Left lung (tissue), 4 donors: ENCODE measurements at regions not wholly inside any gene's neighbourhood (a gene's known extent, or its start where the extent isn't known, plus 50 kb on each side); places are given as distances from the start of the nearest gene placed in this dataset.
A peak's percentile ranks its signal among the peaks of the same experiment; 100 is the strongest.

Experiments
- ATAC-seq: fragments of 200-7000 bp; cut with Tn5 transposase; one replicate; pipeline ENCODE4 v1.9.1; 2020; ENCODE audit warnings: moderate library complexity
- DNase-seq, 4 donors: peaks; one replicate each; pipeline ENCODE4 v3.0.0-alpha.2; 2013 to 2020
- H3K27ac ChIP-seq, 2 donors: fragments of 200-600 bp; sonication (generic) in 1 of 2; one replicate each; pipeline versions ENCODE4 v1.5.0 to v1.8.0; 2020 to 2021
- H3K27me3 ChIP-seq, 2 donors: fragments of 200-600 bp; sonication (generic) in 1 of 2; one replicate each; pipeline versions ENCODE4 v1.5.0 to v1.8.0; 2020 to 2021
- H3K36me3 ChIP-seq, 2 donors: fragments of 200-600 bp; sonication (generic) in 1 of 2; one replicate each; pipeline versions ENCODE4 v1.5.0 to v1.8.0; 2020 to 2021
- H3K4me1 ChIP-seq, 2 donors: fragments of 200-600 bp; one replicate each; pipeline ENCODE4 v1.8.0; 2021
- H3K4me3 ChIP-seq, 2 donors: fragments of 200-600 bp; sonication (generic) in 1 of 2; one replicate each; pipeline versions ENCODE4 v1.5.0 to v1.8.0; 2020 to 2021; ENCODE audit warnings: mild to moderate bottlenecking in 1 of 2
- H3K9me3 ChIP-seq, 2 donors: fragments of 200-600 bp; sonication (generic) in 1 of 2; one replicate each; pipeline versions ENCODE4 v1.5.0 to v1.8.0; 2020 to 2021
- CTCF ChIP-seq, 2 donors: fragments of 200-600 bp; sonication (generic) in 1 of 2; IDR thresholded peaks; one replicate each; pipeline versions ENCODE4 v1.5.0 to v1.8.0; 2021; ENCODE audit warnings: antibody characterized with exemption in 2 of 2
- intact Hi-C, 2 donors: fragments of 100-400 bp; cut with DNase I; formaldehyde crosslinking; loops; one replicate each; pipeline versions ENCODE4 v1.11.2 to v1.14.2; 2022
- donor health status: DM: no; HTN: yes; CAD: no.
- donor health status: DM: no; HTN: no; CAD: no.

- no peaks in the 10 kb centered on the region for H3K9me3 ChIP-seq
- no peak overlapping the region for H3K27ac ChIP-seq
- ATAC-seq (no peak), DNase-seq (no peak)
- TF ChIP-seq CTCF (IDR thresholded peaks at IDR 0.05), result no peak
- intact Hi-C loops, result no loop called here
- no peak overlapping the region for H3K4me3 ChIP-seq
- H3K36me3 ChIP-seq, result no peaks in the 10 kb centered on the region
- no peaks in the 10 kb centered on the region for H3K4me1 ChIP-seq
- H3K27me3 ChIP-seq, result peaks cover 0 to 8% of the 10 kb centered on the region in 2 donors
Measured at GRCh38 chr11:32168924-32169323, 78.0 kb downstream of the RCN1 start.

- no peak for TF ChIP-seq CTCF (IDR thresholded peaks at IDR 0.05)
Measured at GRCh38 chr11:32171445-32171844, 80.6 kb downstream of the RCN1 start.

GRCh38 chr11:32172041-32172847 is 81.4 kb downstream of the RCN1 start:
- TF ChIP-seq CTCF (IDR thresholded peaks at IDR 0.05), result no peak

More at GRCh38 chr11:32171445-32171844, 80.6 kb downstream of the RCN1 start:
- no peak for ATAC-seq
- Histone ChIP-seq H3K9me3 (no peaks in the 10 kb centered on the region), H3K4me1 (no peaks in the 10 kb centered on the region), H3K36me3 (no peaks in the 10 kb centered on the region), H3K27me3 (peaks cover 0 to 12% of the 10 kb centered on the region in 2 donors), H3K4me3 (no peak overlapping the region), H3K27ac (no peak overlapping the region)
- DNase-seq, result no peak
- intact Hi-C loops, result loop anchor here in 1 of 2 donors (10.0 kb wide), 1 partner anchor 117 kb away; no protein-coding TSS in a partner anchor

GRCh38 chr11:32172848-32173834 is 82.3 kb downstream of the RCN1 start:
- peak in 3 of 4 donors; percentile 36 to 85 (median 74) for DNase-seq
- ATAC-seq, result peak; percentile 89
- peak; percentile 18 to 41 for TF ChIP-seq CTCF (IDR thresholded peaks at IDR 0.05)
- intact Hi-C loops, result loop anchor here (2.0 to 10.0 kb wide), 2 partner anchors 118 to 120 kb away; no protein-coding TSS in a partner anchor
- Histone ChIP-seq H3K27me3 (peaks cover 0 to 12% of the 10 kb centered on the region in 2 donors), H3K36me3 (no peaks in the 10 kb centered on the region), H3K27ac (no peak overlapping the region), H3K4me3 (no peak overlapping the region), H3K9me3 (no peaks in the 10 kb centered on the region), H3K4me1 (no peaks in the 10 kb centered on the region)

More at GRCh38 chr11:32172041-32172847, 81.4 kb downstream of the RCN1 start:
- ATAC-seq (no peak), DNase-seq (peak in 2 of 4 donors; percentile 79 to 80)
- Histone ChIP-seq H3K4me1 (no peaks in the 10 kb centered on the region), H3K27ac (no peak overlapping the region), H3K4me3 (no peak overlapping the region), H3K9me3 (no peaks in the 10 kb centered on the region), H3K36me3 (no peaks in the 10 kb centered on the region), H3K27me3 (peaks cover 0 to 12% of the 10 kb centered on the region in 2 donors)
- intact Hi-C loops, result loop anchor here (2.0 to 10.0 kb wide), 2 partner anchors 117 to 119 kb away; no protein-coding TSS in a partner anchor
